HG03045 (cell line): ENCODE measurements at regions not wholly inside any gene's neighbourhood (a gene's known extent, or its start where the extent isn't known, plus 50 kb on each side); places are given as distances from the start of the nearest gene placed in this dataset.

Experiments used
- ATAC-seq: cut with Tn5 transposase; IDR thresholded peaks from one replicate; pipeline ENCODE4 v1.9.1; 2021; ENCODE audit warnings: mild to moderate bottlenecking, moderate library complexity; ENCODE audit not compliant: unreplicated experiment

DNA sequence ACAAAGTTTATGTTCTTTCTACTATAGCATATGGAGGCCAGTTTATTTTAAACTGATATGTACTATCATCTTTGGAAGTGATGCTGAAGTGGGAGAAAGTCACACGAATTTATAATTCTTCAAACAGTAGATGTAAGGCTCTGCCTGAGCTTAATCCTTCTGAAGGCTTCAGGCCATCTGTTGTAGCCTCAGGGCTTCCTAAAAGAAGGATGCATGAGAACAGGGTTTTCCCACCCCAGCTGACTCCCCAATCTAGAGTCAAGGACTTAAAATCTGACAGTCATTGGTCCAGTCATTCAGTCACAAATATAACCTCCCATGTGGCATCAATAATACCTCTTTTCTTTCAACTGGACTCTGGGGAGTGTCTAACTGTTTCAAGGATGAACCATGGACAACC is 330.5 kb downstream of the KCNS3 start:
- no peak for ATAC-seq

DNA sequence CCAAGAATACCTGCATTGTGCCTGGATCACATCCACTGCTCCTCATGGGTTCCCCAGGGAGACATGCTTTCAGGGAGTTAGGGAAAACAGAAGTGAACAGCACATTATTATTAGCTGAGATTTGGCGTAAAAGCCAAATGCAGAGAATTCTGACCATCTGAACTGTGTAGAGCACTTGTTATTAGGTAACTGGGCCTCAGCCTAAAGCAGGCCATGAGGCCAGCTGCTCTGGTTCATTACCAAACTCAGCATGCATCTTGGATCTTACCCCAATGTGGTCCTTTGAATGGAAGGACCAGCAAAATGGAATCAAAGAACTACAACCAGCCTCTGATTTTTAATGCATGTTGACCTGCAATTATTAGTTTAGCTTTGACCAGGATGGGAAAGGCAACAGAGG is 322.3 kb downstream of the KCNS3 start:
- no peak for ATAC-seq

- no peak for ATAC-seq
Measured at GRCh38 chr2:18198677-18199076, 320.2 kb downstream of the KCNS3 start.

DNA sequence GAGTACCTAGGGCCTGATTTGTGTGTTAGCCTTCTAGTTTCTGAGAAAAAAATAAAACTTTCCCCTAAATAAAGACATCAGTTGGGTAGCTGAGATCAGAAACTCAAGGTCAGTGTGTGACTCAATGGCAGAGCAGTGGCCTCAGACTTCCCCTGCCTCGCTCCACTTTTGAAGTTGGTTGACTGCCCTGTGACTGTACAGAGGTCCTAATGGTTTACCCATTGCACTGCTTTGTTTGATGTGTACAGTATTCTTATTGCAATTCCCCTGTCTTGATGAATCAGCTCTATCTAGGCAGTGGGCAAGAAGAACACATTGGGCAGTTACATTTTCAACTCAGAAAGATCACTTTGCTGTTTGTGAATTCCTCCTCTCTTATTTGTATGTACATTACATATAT is 315.7 kb downstream of the KCNS3 start:
- ATAC-seq = no peak

DNA sequence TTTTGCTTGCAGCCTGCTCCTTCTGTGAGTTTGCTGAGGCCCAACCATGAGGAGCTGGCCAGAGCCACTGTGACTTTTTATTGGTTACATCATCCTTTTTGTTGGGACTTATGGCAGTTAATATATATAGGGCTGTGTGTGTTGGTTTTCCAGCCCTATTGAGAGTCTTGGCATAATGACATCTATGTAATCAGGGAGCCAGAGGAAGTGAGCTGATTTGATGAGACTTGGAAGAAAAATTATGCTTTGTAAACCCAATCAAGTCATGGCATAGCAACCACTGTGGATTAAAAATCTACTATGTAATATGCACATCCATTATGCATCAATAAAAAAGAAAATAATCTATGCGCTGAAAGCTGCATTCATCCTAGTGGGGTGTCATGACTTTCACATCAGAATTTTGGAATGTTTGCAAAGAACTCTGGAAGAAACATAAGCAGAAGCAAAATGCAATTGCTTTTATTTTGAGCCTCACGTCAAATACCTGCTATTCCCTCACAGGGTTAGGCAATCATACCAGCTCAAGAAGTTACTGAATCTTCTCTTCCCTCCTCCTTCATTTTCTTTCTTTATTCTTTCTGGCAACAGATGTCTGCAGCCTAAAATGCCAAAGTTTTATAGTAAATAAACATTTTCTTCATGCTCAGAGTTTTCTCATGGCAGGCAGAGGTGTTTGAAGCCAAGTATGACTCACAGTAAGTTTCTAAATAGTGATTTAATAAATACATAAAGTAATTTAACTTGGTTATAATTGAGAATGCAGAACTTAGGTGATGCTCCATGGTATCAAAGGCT is 308.5 kb downstream of the KCNS3 start:
- ATAC-seq = no peak

GRCh38 chr2:18182861-18183260 is 304.4 kb downstream of the KCNS3 start:
- no peak for ATAC-seq

GRCh38 chr2:18180912-18181311 is 302.4 kb downstream of the KCNS3 start:
- no peak for ATAC-seq

GRCh38 chr2:18180031-18180610 is 301.7 kb downstream of the KCNS3 start:
- no peak for ATAC-seq

- ATAC-seq = peak; percentile 80
Measured at GRCh38 chr2:18178736-18179349, 300.4 kb downstream of the KCNS3 start.

GRCh38 chr2:18176679-18177215 is 298.3 kb downstream of the KCNS3 start:
- ATAC-seq = no peak

- no peak for ATAC-seq
Measured at GRCh38 chr2:18172607-18173006, 294.1 kb downstream of the KCNS3 start.

GRCh38 chr2:18171191-18172139 is 293.0 kb downstream of the KCNS3 start:
- no peak for ATAC-seq

GRCh38 chr2:18170642-18171041 is 292.2 kb downstream of the KCNS3 start:
- ATAC-seq = no peak

DNA sequence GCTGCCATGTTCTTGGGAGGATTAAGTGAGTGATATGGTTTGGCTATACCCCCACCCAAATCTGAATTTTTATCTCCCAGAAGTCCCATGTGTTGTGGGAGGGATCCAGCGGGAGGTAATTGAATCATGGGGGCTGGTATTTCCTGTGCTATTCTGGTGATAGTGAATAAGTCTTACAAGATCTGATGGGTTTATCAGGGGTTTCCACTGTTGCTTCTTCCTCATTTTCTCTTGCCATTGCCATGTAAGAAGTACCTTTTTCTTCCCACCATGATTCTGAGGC is 291.4 kb downstream of the KCNS3 start:
- ATAC-seq = no peak

- ATAC-seq = no peak
Measured at GRCh38 chr2:18169121-18169892, 290.8 kb downstream of the KCNS3 start.

GRCh38 chr2:18167871-18168270 is 289.4 kb downstream of the KCNS3 start:
- no peak for ATAC-seq

DNA sequence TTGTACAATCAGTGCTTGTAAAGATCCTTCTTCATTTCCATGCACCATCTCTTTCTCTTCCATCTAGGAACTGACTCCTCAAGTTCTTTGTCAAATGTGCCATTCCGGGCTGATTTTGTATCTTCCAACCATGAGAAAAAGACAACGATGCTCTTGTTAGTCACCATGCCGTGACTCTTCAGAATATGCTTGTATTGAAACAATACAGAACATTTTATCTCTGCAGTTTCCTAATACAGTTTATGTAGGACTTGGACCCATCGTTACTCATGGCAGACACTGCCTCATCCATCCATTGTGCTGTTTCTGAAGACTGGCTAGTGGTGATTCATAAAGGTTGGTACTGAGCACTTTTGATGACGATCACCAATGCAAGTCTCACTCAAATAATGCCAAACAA is 283.2 kb downstream of the KCNS3 start:
- ATAC-seq = no peak

GRCh38 chr2:18159896-18160295 is 281.4 kb downstream of the KCNS3 start:
- no peak for ATAC-seq

DNA sequence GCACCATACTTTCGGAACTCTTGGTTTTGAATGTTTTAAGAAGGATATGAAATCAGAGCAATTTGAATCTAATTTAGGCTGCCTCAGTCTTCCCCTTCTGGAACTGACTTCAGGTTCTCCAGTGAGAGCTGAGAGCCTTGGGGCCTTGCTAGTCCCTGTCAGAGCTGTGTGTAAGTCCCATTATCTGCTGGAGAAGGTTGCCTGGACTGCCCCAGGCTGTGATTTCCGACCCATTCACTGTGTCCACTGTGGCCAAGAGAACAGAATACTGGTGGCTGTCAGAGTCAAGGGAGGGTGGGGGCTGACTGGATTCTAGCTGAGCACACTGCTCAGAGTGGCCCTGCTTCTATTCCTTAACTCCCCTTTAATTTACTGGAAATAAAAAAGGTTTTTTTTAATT is 278.0 kb downstream of the KCNS3 start:
- ATAC-seq = no peak

GRCh38 chr2:18156002-18156401 is 277.5 kb downstream of the KCNS3 start:
- no peak for ATAC-seq
